ENCODE measurements at regions not wholly inside any gene's neighbourhood (a gene's known extent, or its start where the extent isn't known, plus 50 kb on each side); places are given as distances from the start of the nearest gene placed in this dataset.
"Not testable (repeated sequence)": the region's sequence is repeated elsewhere in the genome, so short reads cannot be mapped to it uniquely, and the experiment has no call there.

- TF ChIP-seq, protein P1, sequence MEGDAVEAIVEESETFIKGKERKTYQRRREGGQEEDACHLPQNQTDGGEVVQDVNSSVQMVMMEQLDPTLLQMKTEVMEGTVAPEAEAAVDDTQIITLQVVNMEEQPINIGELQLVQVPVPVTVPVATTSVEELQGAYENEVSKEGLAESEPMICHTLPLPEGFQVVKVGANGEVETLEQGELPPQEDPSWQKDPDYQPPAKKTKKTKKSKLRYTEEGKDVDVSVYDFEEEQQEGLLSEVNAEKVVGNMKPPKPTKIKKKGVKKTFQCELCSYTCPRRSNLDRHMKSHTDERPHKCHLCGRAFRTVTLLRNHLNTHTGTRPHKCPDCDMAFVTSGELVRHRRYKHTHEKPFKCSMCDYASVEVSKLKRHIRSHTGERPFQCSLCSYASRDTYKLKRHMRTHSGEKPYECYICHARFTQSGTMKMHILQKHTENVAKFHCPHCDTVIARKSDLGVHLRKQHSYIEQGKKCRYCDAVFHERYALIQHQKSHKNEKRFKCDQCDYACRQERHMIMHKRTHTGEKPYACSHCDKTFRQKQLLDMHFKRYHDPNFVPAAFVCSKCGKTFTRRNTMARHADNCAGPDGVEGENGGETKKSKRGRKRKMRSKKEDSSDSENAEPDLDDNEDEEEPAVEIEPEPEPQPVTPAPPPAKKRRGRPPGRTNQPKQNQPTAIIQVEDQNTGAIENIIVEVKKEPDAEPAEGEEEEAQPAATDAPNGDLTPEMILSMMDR (conservative IDR thresholded peaks at IDR 0.05), result not testable (repeated sequence)
- not testable (repeated sequence) for TF ChIP-seq EZH2 (IDR thresholded peaks at IDR 0.05; ENCODE audit: low read depth)
Observed at GRCh38 chr6:50394139-50394538, 319.2 kb upstream of the TFAP2D start.

Data from PC-9 (cell line).